SK-N-SH treated with all-trans-retinoic acid at 6 μM for 48 hours (cell line): ENCODE measurements at regions not wholly inside any gene's neighbourhood (a gene's known extent, or its start where the extent isn't known, plus 50 kb on each side); places are given as distances from the start of the nearest gene placed in this dataset.

ENCODE experiments used
- GLIS3 ChIP-seq: fragments of 250-450 bp; sonication (Bioruptor Pico); IDR thresholded peaks from 2 replicates; pipeline ENCODE4 v1.5.0; 2020; ENCODE audit warnings: mild to moderate bottlenecking, moderate library complexity
- ISL1 ChIP-seq: fragments of 250-450 bp; sonication (Bioruptor Pico); IDR thresholded peaks from 2 replicates; pipeline ENCODE4 v2.1.2; 2022; ENCODE audit warnings: mild to moderate bottlenecking, moderate library complexity
- POU6F1 ChIP-seq: fragments of 250-450 bp; sonication (Bioruptor Pico); IDR thresholded peaks from 2 replicates; pipeline ENCODE4 v1.8.0; 2021; ENCODE audit warnings: low read depth, mild to moderate bottlenecking, moderate library complexity, borderline replicate concordance
- ZFP3 ChIP-seq: fragments of 250-450 bp; sonication (Bioruptor Pico); IDR thresholded peaks from 2 replicates; pipeline ENCODE4 v1.5.0; 2020; ENCODE audit warnings: mild to moderate bottlenecking, moderate library complexity
- ZNF70 ChIP-seq: fragments of 450-650 bp; formaldehyde crosslinking; IDR thresholded peaks from 2 replicates; pipeline ENCODE4 v1.5.0; 2020; ENCODE audit warnings: mild to moderate bottlenecking, moderate library complexity
- TF ChIP-seq, protein P1 (sequence below): fragments of 250-450 bp; sonication (Bioruptor Pico); IDR thresholded peaks from 2 replicates; pipeline ENCODE4 v1.8.0; 2020; ENCODE audit warnings: mild to moderate bottlenecking, moderate library complexity, borderline replicate concordance
- TF ChIP-seq, protein P2 (sequence below): fragments of 250-450 bp; sonication (Bioruptor Pico); IDR thresholded peaks from 2 replicates; pipeline ENCODE4 v1.5.1; 2020; ENCODE audit warnings: low read depth, mild to moderate bottlenecking, moderate library complexity

GRCh38 chr1:234532503-234532922 is 53.5 kb upstream of the TARBP1 start:
- TF ChIP-seq GLIS3 (CRISPR knock-in tag) (no peak), POU6F1 (CRISPR knock-in tag) (no peak), ZNF70 (CRISPR knock-in tag) (no peak), ISL1 (CRISPR knock-in tag) (no peak), ZFP3 (CRISPR knock-in tag) (no peak)
- TF ChIP-seq, protein P1, sequence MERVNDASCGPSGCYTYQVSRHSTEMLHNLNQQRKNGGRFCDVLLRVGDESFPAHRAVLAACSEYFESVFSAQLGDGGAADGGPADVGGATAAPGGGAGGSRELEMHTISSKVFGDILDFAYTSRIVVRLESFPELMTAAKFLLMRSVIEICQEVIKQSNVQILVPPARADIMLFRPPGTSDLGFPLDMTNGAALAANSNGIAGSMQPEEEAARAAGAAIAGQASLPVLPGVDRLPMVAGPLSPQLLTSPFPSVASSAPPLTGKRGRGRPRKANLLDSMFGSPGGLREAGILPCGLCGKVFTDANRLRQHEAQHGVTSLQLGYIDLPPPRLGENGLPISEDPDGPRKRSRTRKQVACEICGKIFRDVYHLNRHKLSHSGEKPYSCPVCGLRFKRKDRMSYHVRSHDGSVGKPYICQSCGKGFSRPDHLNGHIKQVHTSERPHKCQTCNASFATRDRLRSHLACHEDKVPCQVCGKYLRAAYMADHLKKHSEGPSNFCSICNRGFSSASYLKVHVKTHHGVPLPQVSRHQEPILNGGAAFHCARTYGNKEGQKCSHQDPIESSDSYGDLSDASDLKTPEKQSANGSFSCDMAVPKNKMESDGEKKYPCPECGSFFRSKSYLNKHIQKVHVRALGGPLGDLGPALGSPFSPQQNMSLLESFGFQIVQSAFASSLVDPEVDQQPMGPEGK: no peak
- TF ChIP-seq, protein P2, sequence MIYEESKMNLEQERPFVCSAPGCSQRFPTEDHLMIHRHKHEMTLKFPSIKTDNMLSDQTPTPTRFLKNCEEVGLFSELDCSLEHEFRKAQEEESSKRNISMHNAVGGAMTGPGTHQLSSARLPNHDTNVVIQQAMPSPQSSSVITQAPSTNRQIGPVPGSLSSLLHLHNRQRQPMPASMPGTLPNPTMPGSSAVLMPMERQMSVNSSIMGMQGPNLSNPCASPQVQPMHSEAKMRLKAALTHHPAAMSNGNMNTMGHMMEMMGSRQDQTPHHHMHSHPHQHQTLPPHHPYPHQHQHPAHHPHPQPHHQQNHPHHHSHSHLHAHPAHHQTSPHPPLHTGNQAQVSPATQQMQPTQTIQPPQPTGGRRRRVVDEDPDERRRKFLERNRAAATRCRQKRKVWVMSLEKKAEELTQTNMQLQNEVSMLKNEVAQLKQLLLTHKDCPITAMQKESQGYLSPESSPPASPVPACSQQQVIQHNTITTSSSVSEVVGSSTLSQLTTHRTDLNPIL (CRISPR knock-in tag): no peak
